DMS53 treated with DMSO at 0.1 percent for 48 hours (cell line): ENCODE measurements at regions not wholly inside any gene's neighbourhood (a gene's known extent, or its start where the extent isn't known, plus 50 kb on each side); places are given as distances from the start of the nearest gene placed in this dataset.
"Not testable (repeated sequence)": the region's sequence is repeated elsewhere in the genome, so short reads cannot be mapped to it uniquely, and the experiment has no call there.

ENCODE experiments used
- DNase-seq: peaks from one replicate; lab custom pipeline; 2025; ENCODE audit not compliant: unreplicated experiment; lab: John Stamatoyannopoulos, UW

- DNase-seq: no peak
Measured at GRCh38 chr11:114802878-114803277, 124.6 kb downstream of the NXPE2 start.

- DNase-seq: not testable (repeated sequence)
Measured at GRCh38 chr11:114805431-114805830, 127.1 kb downstream of the NXPE2 start.

- DNase-seq: no peak
Measured at GRCh38 chr11:114811971-114812370, 133.6 kb downstream of the NXPE2 start.

- no peak for DNase-seq
Measured at GRCh38 chr11:114812733-114813132, 134.4 kb downstream of the NXPE2 start.

GRCh38 chr11:114813189-114813718 lies 134.9 kb downstream of the NXPE2 start:
- no peak for DNase-seq

- DNase-seq: no peak
Measured at GRCh38 chr11:114815176-114815575, 136.8 kb downstream of the NXPE2 start.

GRCh38 chr11:114815761-114816160 lies 137.4 kb downstream of the NXPE2 start:
- DNase-seq: no peak

GRCh38 chr11:114816791-114817190 lies 138.5 kb downstream of the NXPE2 start:
- DNase-seq: no peak

- no peak for DNase-seq
Measured at GRCh38 chr11:114818382-114818781, 140.1 kb downstream of the NXPE2 start.

- no peak for DNase-seq
Measured at GRCh38 chr11:114819028-114819427, 140.7 kb downstream of the NXPE2 start.

GRCh38 chr11:114820621-114821020 lies 142.3 kb downstream of the NXPE2 start:
- no peak for DNase-seq

GRCh38 chr11:114821621-114822412 lies 143.5 kb downstream of the NXPE2 start:
- DNase-seq: peak; percentile 89

- no peak for DNase-seq
Measured at GRCh38 chr11:114826910-114827442, 148.6 kb downstream of the NXPE2 start.

- no peak for DNase-seq
Measured at GRCh38 chr11:114827736-114828135, 149.4 kb downstream of the NXPE2 start.

- peak; percentile 97 for DNase-seq
Measured at GRCh38 chr11:114832532-114833125, 154.3 kb downstream of the NXPE2 start.

GRCh38 chr11:114836161-114836560 lies 157.8 kb downstream of the NXPE2 start:
- DNase-seq: no peak

GRCh38 chr11:114844896-114845295 lies 166.6 kb downstream of the NXPE2 start:
- DNase-seq: no peak

GRCh38 chr11:114845766-114846415 lies 167.6 kb downstream of the NXPE2 start:
- DNase-seq: no peak

- no peak for DNase-seq
Measured at GRCh38 chr11:114846416-114846791, 168.1 kb downstream of the NXPE2 start.

- DNase-seq: no peak
Measured at GRCh38 chr11:114847306-114847975, 169.1 kb downstream of the NXPE2 start.

- no peak for DNase-seq
Measured at GRCh38 chr11:114848027-114848426, 169.7 kb downstream of the NXPE2 start.
